Ascending aorta (tissue), 2 donors: ENCODE measurements at regions not wholly inside any gene's neighbourhood (a gene's known extent, or its start where the extent isn't known, plus 50 kb on each side); places are given as distances from the start of the nearest gene placed in this dataset.
A peak's percentile ranks its signal among the peaks of the same experiment; 100 is the strongest.

Experiments used
- DNase-seq, 2 donors: peaks; one replicate each; pipeline ENCODE4 v3.0.0-alpha.2; 2019; ENCODE audit warnings: low spot score in 2 of 2
- H3K27ac ChIP-seq, 2 donors: fragments of 200-600 bp; sonication (generic); one replicate each; pipeline ENCODE4 v1.5.1; 2016 to 2017; ENCODE audit warnings: mild to moderate bottlenecking in 1 of 2
- H3K27me3 ChIP-seq: fragments of 200-600 bp; sonication (generic); one replicate; pipeline ENCODE4 v1.5.1; 2017
- H3K36me3 ChIP-seq, 2 donors: fragments of 200-600 bp; sonication (generic); one replicate each; pipeline ENCODE4 v1.5.1; 2016
- H3K4me1 ChIP-seq, 2 donors: fragments of 200-600 bp; sonication (generic); one replicate each; pipeline ENCODE4 v1.5.1; 2016 to 2017; ENCODE audit warnings: mild to moderate bottlenecking in 1 of 2
- H3K4me3 ChIP-seq, 2 donors: fragments of 200-600 bp; sonication (generic); one replicate each; pipeline ENCODE4 v1.5.1; 2016 to 2017; ENCODE audit warnings: mild to moderate bottlenecking in 1 of 2
- H3K9me3 ChIP-seq, 2 donors: fragments of 200-600 bp; sonication (generic); one replicate each; pipeline ENCODE4 v1.5.1; 2016
- CTCF ChIP-seq, 3 experiments: fragments of 200-600 bp in 2 of 3; fragments of 450-650 bp in 1 of 3; sonication (generic) in 2 of 3; IDR thresholded peaks; one replicate each; pipeline ENCODE4 v1.5.1; 2016 to 2019; ENCODE audit warnings: antibody characterized with exemption in 3 of 3, mild to moderate bottlenecking in 1 of 3, moderate library complexity in 1 of 3
- intact Hi-C: fragments of 100-400 bp; cut with DNase I; formaldehyde crosslinking; loops from one replicate; pipeline ENCODE4 v1.15.1; 2023

DNA sequence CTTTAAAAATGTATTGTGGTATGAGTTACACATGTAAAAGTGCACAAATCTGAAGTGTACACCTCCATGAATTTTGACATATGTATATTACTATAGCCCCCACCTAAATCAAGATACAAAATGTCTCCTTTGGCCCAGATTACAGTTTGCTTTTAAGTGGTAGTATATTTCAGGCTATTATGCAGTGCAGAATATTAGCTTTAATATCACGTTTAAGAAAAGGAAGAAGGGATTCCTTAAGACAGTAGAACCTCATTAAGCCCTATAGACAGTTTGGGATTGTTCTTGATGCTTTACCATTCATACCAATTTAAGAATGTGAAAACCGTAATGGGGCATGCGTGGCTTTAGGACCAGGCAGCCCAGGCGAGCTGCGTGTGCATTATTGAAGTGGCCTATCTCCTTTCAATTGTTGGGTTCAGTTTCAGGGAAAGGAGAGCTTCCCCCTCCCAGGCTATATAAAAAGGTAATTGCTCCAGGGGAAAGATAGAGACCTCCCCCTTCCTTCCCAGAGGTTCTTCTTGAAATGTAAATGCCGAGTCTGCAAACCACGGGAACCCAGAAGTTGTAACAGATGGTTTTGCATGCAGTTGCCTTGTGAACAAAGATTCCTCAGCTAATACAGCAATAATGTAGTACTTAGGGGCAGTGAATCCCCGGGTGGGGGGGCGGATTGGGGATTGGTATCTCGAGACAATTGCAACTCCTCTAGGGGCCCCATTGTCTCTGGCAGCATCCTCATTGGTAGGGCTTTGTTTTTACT is 106.1 kb downstream of the UCHL1 start:
- Histone ChIP-seq H3K4me1 (peaks cover 12 to 45% of the 10 kb centered on the region in 2 donors), H3K4me3 (peak overlapping the region; percentile 88 to 98), H3K27me3 (no peaks in the 10 kb centered on the region), H3K36me3 (no peaks in the 10 kb centered on the region), H3K9me3 (no peaks in the 10 kb centered on the region), H3K27ac (peak overlapping the region; percentile 91 to 96)
- no peak for DNase-seq
- no peak for TF ChIP-seq CTCF (IDR thresholded peaks at IDR 0.05)
- intact Hi-C loops, result loop anchor here (2.0 to 10.0 kb wide), 7 partner anchors 54 to 448 kb away; partner anchors contain the start of gene LIMCH1

- peak overlapping the region; percentile 88 to 98 for H3K4me3 ChIP-seq
- TF ChIP-seq CTCF (IDR thresholded peaks at IDR 0.05), result no peak
- peak; percentile 14 to 88 for DNase-seq
- H3K4me1 ChIP-seq, result peaks cover 9 to 45% of the 10 kb centered on the region in 2 donors
- intact Hi-C loops, result loop anchor here (2.0 to 10.0 kb wide), 7 partner anchors 54 to 449 kb away; partner anchors contain the start of gene LIMCH1
- no peaks in the 10 kb centered on the region for H3K9me3 ChIP-seq
- H3K27me3 ChIP-seq, result no peaks in the 10 kb centered on the region
- H3K27ac ChIP-seq, result peak overlapping the region; percentile 91 to 96
- H3K36me3 ChIP-seq, result no peaks in the 10 kb centered on the region
Measured at GRCh38 chr4:41363384-41363981, 106.8 kb downstream of the UCHL1 start.

GRCh38 chr4:41364876-41365275 is 108.1 kb downstream of the UCHL1 start:
- intact Hi-C loops, result loop anchor here (5.0 to 10.0 kb wide), 6 partner anchors 52 to 450 kb away; no protein-coding TSS in a partner anchor
- H3K9me3 ChIP-seq, result no peaks in the 10 kb centered on the region
- H3K27ac ChIP-seq, result peak overlapping the region; percentile 91 to 96
- no peak for TF ChIP-seq CTCF (IDR thresholded peaks at IDR 0.05)
- H3K4me1 ChIP-seq, result peaks cover 5 to 42% of the 10 kb centered on the region in 2 donors
- no peaks in the 10 kb centered on the region for H3K27me3 ChIP-seq
- H3K4me3 ChIP-seq, result peak overlapping the region in 1 of 2 donors; percentile 29
- no peak for DNase-seq
- H3K36me3 ChIP-seq, result no peaks in the 10 kb centered on the region

DNA sequence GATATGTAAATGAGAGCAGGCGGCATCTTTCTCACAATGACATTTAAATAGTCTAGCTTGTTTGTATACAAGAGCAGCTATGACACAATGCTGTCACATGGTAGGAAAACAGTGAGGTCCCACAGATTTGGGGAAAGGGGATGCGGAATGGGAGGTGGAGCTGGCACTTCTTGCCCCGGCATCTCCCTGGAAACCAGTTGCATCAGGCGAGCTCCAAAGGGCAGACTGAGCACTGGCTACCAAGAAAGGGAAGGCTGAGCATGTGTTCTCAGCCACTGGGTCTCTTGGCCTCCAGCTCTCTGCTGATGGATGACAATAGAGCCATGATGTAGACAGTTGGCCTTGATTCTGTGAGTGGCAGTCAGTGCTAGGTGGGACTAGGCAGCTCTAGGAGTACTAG is 109.0 kb downstream of the UCHL1 start:
- Histone ChIP-seq H3K4me3 (no peak overlapping the region), H3K9me3 (no peaks in the 10 kb centered on the region), H3K27me3 (no peaks in the 10 kb centered on the region), H3K27ac (peak overlapping the region; percentile 91 to 96), H3K36me3 (no peaks in the 10 kb centered on the region), H3K4me1 (peaks cover 4 to 45% of the 10 kb centered on the region in 2 donors)
- TF ChIP-seq CTCF (IDR thresholded peaks at IDR 0.05), result no peak
- intact Hi-C loops, result loop anchor here (10.0 kb wide), 2 partner anchors 221 to 451 kb away; no protein-coding TSS in a partner anchor
- no peak for DNase-seq

- Histone ChIP-seq H3K4me1 (peaks cover 4 to 55% of the 10 kb centered on the region in 2 donors), H3K27me3 (no peaks in the 10 kb centered on the region), H3K4me3 (no peak overlapping the region), H3K9me3 (no peaks in the 10 kb centered on the region), H3K27ac (no peak overlapping the region), H3K36me3 (no peaks in the 10 kb centered on the region)
- TF ChIP-seq CTCF (IDR thresholded peaks at IDR 0.05), result no peak
- intact Hi-C loops, result loop anchor here (10.0 kb wide), 2 partner anchors 222 to 452 kb away; no protein-coding TSS in a partner anchor
- no peak for DNase-seq
Measured at GRCh38 chr4:41366911-41367517, 110.3 kb downstream of the UCHL1 start.
